GM23338 (cell line): ENCODE measurements at regions not wholly inside any gene's neighbourhood (a gene's known extent, or its start where the extent isn't known, plus 50 kb on each side); places are given as distances from the start of the nearest gene placed in this dataset.

Experiments used
- ATAC-seq: fragments of 200-7000 bp; cut with Tn5 transposase; 3 replicates; pipeline ENCODE4 v1.9.1; 2020
- DNase-seq: peaks from one replicate; pipeline ENCODE4 v3.0.0-alpha.2; 2015; ENCODE audit warnings: low spot score
- H2AFZ ChIP-seq: fragments of 200-600 bp; sonication (generic); 2 replicates; pipeline ENCODE4 v1.8.0; 2016; ENCODE audit warnings: antibody characterized with exemption, mild to moderate bottlenecking, moderate library complexity
- H3F3A ChIP-seq: fragments of 200-600 bp; sonication (generic); replicated peaks from 2 replicates; pipeline ENCODE4 v1.8.0; 2017; ENCODE audit warnings: antibody characterized with exemption, mixed run types, low read depth
- H3K27ac ChIP-seq: fragments of 200-600 bp; sonication (generic); 2 replicates; pipeline ENCODE4 v1.6.1; 2016; ENCODE audit warnings: low read depth
- H3K27me3 ChIP-seq: fragments of 200-600 bp; sonication (generic); 2 replicates; pipeline ENCODE4 v1.8.0; 2016; ENCODE audit warnings: mild to moderate bottlenecking, mixed run types, moderate library complexity; ENCODE audit not compliant: insufficient read depth
- H3K36me3 ChIP-seq: fragments of 200-600 bp; sonication (generic); 2 replicates; pipeline ENCODE4 v1.8.0; 2016; ENCODE audit warnings: mild to moderate bottlenecking; ENCODE audit not compliant: insufficient read depth
- H3K4me1 ChIP-seq: fragments of 200-600 bp; sonication (generic); 2 replicates; pipeline ENCODE4 v1.8.0; 2016; ENCODE audit warnings: mild to moderate bottlenecking, moderate library complexity; ENCODE audit not compliant: insufficient read depth
- H3K4me2 ChIP-seq: fragments of 200-600 bp; sonication (generic); 2 replicates; pipeline ENCODE4 v1.7.1; 2017; ENCODE audit warnings: mixed run types
- H3K4me3 ChIP-seq: fragments of 200-600 bp; sonication (generic); 2 replicates; pipeline ENCODE4 v1.6.1; 2016; ENCODE audit warnings: mixed run types
- H3K79me2 ChIP-seq: fragments of 200-600 bp; sonication (generic); replicated peaks from 2 replicates; pipeline ENCODE4 v1.8.0; 2017; ENCODE audit warnings: mild to moderate bottlenecking; ENCODE audit not compliant: insufficient read depth
- H3K9me2 ChIP-seq: fragments of 200-600 bp; sonication (generic); 2 replicates; pipeline ENCODE4 v1.8.0; 2017; ENCODE audit not compliant: insufficient read depth
- H4K20me1 ChIP-seq: fragments of 200-600 bp; sonication (generic); replicated peaks from 2 replicates; pipeline ENCODE4 v1.8.0; 2017; ENCODE audit warnings: mild to moderate bottlenecking; ENCODE audit not compliant: insufficient read depth
- H3K27ac Mint-ChIP-seq: 2 replicates; pipeline ENCODE4 v1.8.0; 2020; ENCODE audit warnings: inconsistent platforms, mild to moderate bottlenecking, moderate library complexity, mixed read lengths
- H3K27me3 Mint-ChIP-seq: 3 replicates; pipeline ENCODE4 v1.8.0; 2022; ENCODE audit warnings: low read depth, mild to moderate bottlenecking, moderate library complexity, mixed read lengths, inconsistent platforms; ENCODE audit not compliant: insufficient read depth, poor library complexity
- H3K36me3 Mint-ChIP-seq: 3 replicates; pipeline ENCODE4 v1.8.0; 2021; ENCODE audit warnings: low read depth, mild to moderate bottlenecking, inconsistent platforms, moderate library complexity, mixed read lengths
- H3K4me1 Mint-ChIP-seq: 3 replicates; pipeline ENCODE4 v1.8.0; 2020; ENCODE audit warnings: mild to moderate bottlenecking, inconsistent platforms, mixed read lengths
- H3K4me3 Mint-ChIP-seq: 3 replicates; pipeline ENCODE4 v1.8.0; 2021; ENCODE audit warnings: moderate library complexity, mild to moderate bottlenecking, inconsistent platforms, mixed read lengths
- H3K9me3 Mint-ChIP-seq: 3 replicates; pipeline ENCODE4 v1.8.0; 2020; ENCODE audit warnings: moderate library complexity, mild to moderate bottlenecking, inconsistent platforms, mixed read lengths
- CTCF ChIP-seq, 2 experiments: fragments of 200-600 bp in 1 of 2; sonication (generic) in 1 of 2; conservative IDR thresholded peaks; 2 replicates each; pipeline versions ENCODE4 v1.5.1 to v1.6.1; 2016 to 2017; ENCODE audit warnings: antibody characterized with exemption in 2 of 2, low read depth in 2 of 2, mild to moderate bottlenecking in 2 of 2, moderate library complexity in 1 of 2
- EZH2 ChIP-seq: fragments of 200-600 bp; sonication (generic); IDR thresholded peaks from one replicate; pipeline ENCODE4 v1.8.0; 2017; ENCODE audit warnings: antibody characterized with exemption, mild to moderate bottlenecking, low read depth; ENCODE audit not compliant: unreplicated experiment
- EZH2phosphoT487 ChIP-seq: fragments of 200-600 bp; sonication (generic); IDR thresholded peaks from one replicate; pipeline ENCODE4 v1.8.1; 2018; ENCODE audit warnings: antibody characterized with exemption; ENCODE audit not compliant: unreplicated experiment
- JUNB ChIP-seq: IDR thresholded peaks from one replicate; pipeline ENCODE4 v1.6.1; 2016; ENCODE audit warnings: antibody characterized with exemption; ENCODE audit not compliant: unreplicated experiment
- NANOG ChIP-seq: IDR thresholded peaks from 2 replicates; pipeline ENCODE4 v1.6.1; 2016; ENCODE audit warnings: antibody characterized with exemption, borderline replicate concordance
- POLR2AphosphoS5 ChIP-seq: IDR thresholded peaks from 2 replicates; pipeline ENCODE4 v1.6.1; 2016; ENCODE audit warnings: antibody characterized with exemption, low read depth
- STAT1 ChIP-seq: IDR thresholded peaks from one replicate; pipeline ENCODE4 v1.6.1; 2016; ENCODE audit warnings: antibody characterized with exemption; ENCODE audit not compliant: unreplicated experiment
- ZNF114 ChIP-seq: fragments of 250-450 bp; sonication (Bioruptor Pico); IDR thresholded peaks from 2 replicates; pipeline ENCODE4 v1.5.0; 2020; ENCODE audit warnings: mild to moderate bottlenecking, moderate library complexity
- TF ChIP-seq, protein P1 (sequence below): fragments of 250-450 bp; sonication (Bioruptor Pico); IDR thresholded peaks from 2 replicates; pipeline ENCODE4 v1.5.0; 2020; ENCODE audit warnings: mild to moderate bottlenecking, moderate library complexity

DNA sequence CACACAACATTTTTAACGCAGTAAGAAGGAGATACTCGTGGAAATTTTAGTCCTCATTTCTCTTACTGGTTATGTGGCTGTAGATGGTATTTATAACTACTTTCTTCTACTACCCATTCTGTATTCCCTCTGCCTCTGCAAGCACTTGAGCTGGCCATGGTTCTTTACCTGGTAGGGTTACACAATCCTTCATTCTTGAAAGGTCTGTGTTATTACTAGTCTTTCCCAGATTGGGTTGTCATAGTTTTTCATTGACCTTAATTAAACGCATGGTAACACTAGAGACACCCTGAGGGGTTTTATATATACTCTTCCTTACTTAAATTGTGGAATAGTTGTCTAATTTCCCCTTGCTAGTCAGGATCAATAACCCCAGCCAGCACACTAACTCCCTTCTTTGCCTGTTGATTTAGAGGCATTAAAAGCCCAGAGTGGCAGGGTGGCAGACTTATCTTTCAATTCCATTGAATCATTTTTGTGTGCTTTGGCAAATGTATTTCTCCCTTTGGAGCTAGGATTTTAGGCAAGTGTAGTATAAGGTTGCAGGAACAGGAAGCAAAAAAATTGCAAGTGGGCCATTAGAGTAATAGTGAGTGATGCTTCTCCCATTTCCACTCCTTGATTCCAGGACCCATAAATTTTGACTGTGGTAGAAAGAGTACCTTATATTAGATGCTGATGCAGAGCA, 113.6 kb upstream of the EMCN start (continued):
- TF ChIP-seq, protein P1, sequence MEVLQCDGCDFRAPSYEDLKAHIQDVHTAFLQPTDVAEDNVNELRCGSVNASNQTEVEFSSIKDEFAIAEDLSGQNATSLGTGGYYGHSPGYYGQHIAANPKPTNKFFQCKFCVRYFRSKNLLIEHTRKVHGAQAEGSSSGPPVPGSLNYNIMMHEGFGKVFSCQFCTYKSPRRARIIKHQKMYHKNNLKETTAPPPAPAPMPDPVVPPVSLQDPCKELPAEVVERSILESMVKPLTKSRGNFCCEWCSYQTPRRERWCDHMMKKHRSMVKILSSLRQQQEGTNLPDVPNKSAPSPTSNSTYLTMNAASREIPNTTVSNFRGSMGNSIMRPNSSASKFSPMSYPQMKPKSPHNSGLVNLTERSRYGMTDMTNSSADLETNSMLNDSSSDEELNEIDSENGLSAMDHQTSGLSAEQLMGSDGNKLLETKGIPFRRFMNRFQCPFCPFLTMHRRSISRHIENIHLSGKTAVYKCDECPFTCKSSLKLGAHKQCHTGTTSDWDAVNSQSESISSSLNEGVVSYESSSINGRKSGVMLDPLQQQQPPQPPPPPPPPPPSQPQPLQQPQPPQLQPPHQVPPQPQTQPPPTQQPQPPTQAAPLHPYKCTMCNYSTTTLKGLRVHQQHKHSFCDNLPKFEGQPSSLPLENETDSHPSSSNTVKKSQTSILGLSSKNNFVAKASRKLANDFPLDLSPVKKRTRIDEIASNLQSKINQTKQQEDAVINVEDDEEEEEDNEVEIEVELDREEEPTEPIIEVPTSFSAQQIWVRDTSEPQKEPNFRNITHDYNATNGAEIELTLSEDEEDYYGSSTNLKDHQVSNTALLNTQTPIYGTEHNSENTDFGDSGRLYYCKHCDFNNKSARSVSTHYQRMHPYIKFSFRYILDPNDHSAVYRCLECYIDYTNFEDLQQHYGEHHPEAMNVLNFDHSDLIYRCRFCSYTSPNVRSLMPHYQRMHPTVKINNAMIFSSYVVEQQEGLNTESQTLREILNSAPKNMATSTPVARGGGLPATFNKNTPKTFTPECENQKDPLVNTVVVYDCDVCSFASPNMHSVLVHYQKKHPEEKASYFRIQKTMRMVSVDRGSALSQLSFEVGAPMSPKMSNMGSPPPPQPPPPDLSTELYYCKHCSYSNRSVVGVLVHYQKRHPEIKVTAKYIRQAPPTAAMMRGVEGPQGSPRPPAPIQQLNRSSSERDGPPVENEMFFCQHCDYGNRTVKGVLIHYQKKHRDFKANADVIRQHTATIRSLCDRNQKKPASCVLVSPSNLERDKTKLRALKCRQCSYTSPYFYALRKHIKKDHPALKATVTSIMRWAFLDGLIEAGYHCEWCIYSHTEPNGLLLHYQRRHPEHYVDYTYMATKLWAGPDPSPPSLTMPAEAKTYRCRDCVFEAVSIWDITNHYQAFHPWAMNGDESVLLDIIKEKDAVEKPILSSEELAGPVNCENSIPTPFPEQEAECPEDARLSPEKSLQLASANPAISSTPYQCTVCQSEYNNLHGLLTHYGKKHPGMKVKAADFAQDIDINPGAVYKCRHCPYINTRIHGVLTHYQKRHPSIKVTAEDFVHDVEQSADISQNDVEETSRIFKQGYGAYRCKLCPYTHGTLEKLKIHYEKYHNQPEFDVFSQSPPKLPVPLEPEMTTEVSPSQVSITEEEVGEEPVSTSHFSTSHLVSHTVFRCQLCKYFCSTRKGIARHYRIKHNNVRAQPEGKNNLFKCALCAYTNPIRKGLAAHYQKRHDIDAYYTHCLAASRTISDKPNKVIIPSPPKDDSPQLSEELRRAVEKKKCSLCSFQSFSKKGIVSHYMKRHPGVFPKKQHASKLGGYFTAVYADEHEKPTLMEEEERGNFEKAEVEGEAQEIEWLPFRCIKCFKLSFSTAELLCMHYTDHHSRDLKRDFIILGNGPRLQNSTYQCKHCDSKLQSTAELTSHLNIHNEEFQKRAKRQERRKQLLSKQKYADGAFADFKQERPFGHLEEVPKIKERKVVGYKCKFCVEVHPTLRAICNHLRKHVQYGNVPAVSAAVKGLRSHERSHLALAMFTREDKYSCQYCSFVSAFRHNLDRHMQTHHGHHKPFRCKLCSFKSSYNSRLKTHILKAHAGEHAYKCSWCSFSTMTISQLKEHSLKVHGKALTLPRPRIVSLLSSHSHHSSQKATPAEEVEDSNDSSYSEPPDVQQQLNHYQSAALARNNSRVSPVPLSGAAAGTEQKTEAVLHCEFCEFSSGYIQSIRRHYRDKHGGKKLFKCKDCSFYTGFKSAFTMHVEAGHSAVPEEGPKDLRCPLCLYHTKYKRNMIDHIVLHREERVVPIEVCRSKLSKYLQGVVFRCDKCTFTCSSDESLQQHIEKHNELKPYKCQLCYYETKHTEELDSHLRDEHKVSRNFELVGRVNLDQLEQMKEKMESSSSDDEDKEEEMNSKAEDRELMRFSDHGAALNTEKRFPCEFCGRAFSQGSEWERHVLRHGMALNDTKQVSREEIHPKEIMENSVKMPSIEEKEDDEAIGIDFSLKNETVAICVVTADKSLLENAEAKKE (CRISPR knock-in tag), result no peak
- TF ChIP-seq ZNF114, result no peak
- no peak for TF ChIP-seq EZH2
- TF ChIP-seq CTCF (conservative IDR thresholded peaks at IDR 0.05; ENCODE audit: low read depth in 2 of 2), result no peak
- no peak for TF ChIP-seq JUNB
- TF ChIP-seq STAT1, result no peak
- no peak for TF ChIP-seq EZH2phosphoT487

- Mint-ChIP-seq H3K36me3 (no peaks in the 10 kb centered on the region), H3K9me3 (peaks cover 5% of the 10 kb centered on the region; the same call in 1 of the 3 replicates), H3K4me1 (no peaks in the 10 kb centered on the region), H3K4me3 (no peak overlapping the region), H3K27ac (no peak overlapping the region), H3K27me3 (peaks cover 2% of the 10 kb centered on the region)
- Histone ChIP-seq H3K4me3 (no peak overlapping the region), H3K9me2 (peaks cover 3% of the 10 kb centered on the region; the same call in 1 of the 2 replicates), H3F3A (no peaks in the 10 kb centered on the region), H3K27me3 (no peaks in the 10 kb centered on the region), H3K36me3 (no peaks in the 10 kb centered on the region), H3K4me2 (no peak overlapping the region), H2AFZ (no peak overlapping the region), H4K20me1 (no peaks in the 10 kb centered on the region), H3K4me1 (no peaks in the 10 kb centered on the region), H3K27ac (no peak overlapping the region), H3K79me2 (no peaks in the 10 kb centered on the region)
- ATAC-seq, result no peak
- no peak for DNase-seq
- TF ChIP-seq, protein P1 (CRISPR knock-in tag), result no peak
- no peak for TF ChIP-seq NANOG
- no peak for TF ChIP-seq POLR2AphosphoS5
These were observed 112.5 kb upstream of the EMCN start for GRCh38 chr4:100630341-100630740.
